Fibroblast of lung (primary cell): ENCODE measurements at regions not wholly inside any gene's neighbourhood (a gene's known extent, or its start where the extent isn't known, plus 50 kb on each side); places are given as distances from the start of the nearest gene placed in this dataset.

ENCODE experiments used
- DNase-seq, 2 donors: peaks; one replicate each; pipeline versions ENCODE4 v3.0.0 to v3.0.0-alpha.2; 2010; ENCODE audit warnings: low read depth in 2 of 2
- H2AFZ ChIP-seq: 2 replicates; pipeline ENCODE4 v1.5.1; 2012; ENCODE audit warnings: low read length, control low read depth, inconsistent platforms
- H3K27ac ChIP-seq: 2 replicates; pipeline ENCODE4 v1.5.1; 2011; ENCODE audit warnings: low read length, control low read depth; ENCODE audit not compliant: insufficient read depth
- H3K27me3 ChIP-seq: 2 replicates; pipeline ENCODE4 v1.5.1; 2011; ENCODE audit warnings: mild to moderate bottlenecking, low read length; ENCODE audit not compliant: control insufficient read depth, insufficient read depth
- H3K36me3 ChIP-seq: 2 replicates; pipeline ENCODE4 v1.5.1; 2011; ENCODE audit warnings: low read length; ENCODE audit not compliant: control insufficient read depth, insufficient read depth
- H3K4me1 ChIP-seq: 2 replicates; pipeline ENCODE4 v1.5.1; 2011; ENCODE audit warnings: low read length; ENCODE audit not compliant: control insufficient read depth, insufficient read depth; ENCODE audit errors: extremely low read depth
- H3K4me2 ChIP-seq: 2 replicates; pipeline ENCODE4 v1.5.1; 2011; ENCODE audit warnings: low read length, control low read depth; ENCODE audit not compliant: insufficient read depth; ENCODE audit errors: extremely low read depth
- H3K4me3 ChIP-seq, 4 experiments: fragments of 200-600 bp in 1 of 4; sonication (generic) in 1 of 4; replicated peaks in 1 of 4; 2 replicates each; pipeline ENCODE4 v1.5.1; 2011 to 2016; ENCODE audit warnings: low read length in 4 of 4, low read depth in 3 of 4, mild to moderate bottlenecking in 3 of 4, control low read depth in 2 of 4, inconsistent platforms in 1 of 4, mixed read lengths in 1 of 4; ENCODE audit not compliant: insufficient read depth in 1 of 4; ENCODE audit errors: control extremely low read depth in 1 of 4
- H3K79me2 ChIP-seq: 2 replicates; pipeline ENCODE4 v1.5.1; 2012; ENCODE audit warnings: mild to moderate bottlenecking, low read length, inconsistent platforms; ENCODE audit not compliant: control insufficient read depth, insufficient read depth
- H3K9ac ChIP-seq: 2 replicates; pipeline ENCODE4 v1.5.1; 2011; ENCODE audit warnings: mild to moderate bottlenecking, low read length, control low read depth; ENCODE audit not compliant: insufficient read depth
- H3K9me3 ChIP-seq: 2 replicates; pipeline ENCODE4 v1.5.1; 2012; ENCODE audit warnings: low read depth, low read length; ENCODE audit not compliant: control insufficient read depth, insufficient read depth
- H4K20me1 ChIP-seq: 2 replicates; pipeline ENCODE4 v1.5.1; 2011; ENCODE audit warnings: low read length; ENCODE audit not compliant: control insufficient read depth, insufficient read depth; ENCODE audit errors: extremely low read depth
- EZH2 ChIP-seq: IDR thresholded peaks from 2 replicates; pipeline ENCODE4 v1.5.1; 2012; ENCODE audit warnings: low read length, control low read depth, mild to moderate bottlenecking; ENCODE audit errors: missing control alignments
- TF ChIP-seq, protein P1 (sequence below), 2 donors: IDR thresholded peaks in 1 of 2; conservative IDR thresholded peaks in 1 of 2; 1 replicate in 1 of 2; 2 replicates in 1 of 2; pipeline ENCODE4 v1.5.1; 2011 to 2012; ENCODE audit warnings: low read length in 2 of 2, control low read depth in 1 of 2, inconsistent platforms in 1 of 2, low read depth in 1 of 2, mild to moderate bottlenecking in 1 of 2

DNA sequence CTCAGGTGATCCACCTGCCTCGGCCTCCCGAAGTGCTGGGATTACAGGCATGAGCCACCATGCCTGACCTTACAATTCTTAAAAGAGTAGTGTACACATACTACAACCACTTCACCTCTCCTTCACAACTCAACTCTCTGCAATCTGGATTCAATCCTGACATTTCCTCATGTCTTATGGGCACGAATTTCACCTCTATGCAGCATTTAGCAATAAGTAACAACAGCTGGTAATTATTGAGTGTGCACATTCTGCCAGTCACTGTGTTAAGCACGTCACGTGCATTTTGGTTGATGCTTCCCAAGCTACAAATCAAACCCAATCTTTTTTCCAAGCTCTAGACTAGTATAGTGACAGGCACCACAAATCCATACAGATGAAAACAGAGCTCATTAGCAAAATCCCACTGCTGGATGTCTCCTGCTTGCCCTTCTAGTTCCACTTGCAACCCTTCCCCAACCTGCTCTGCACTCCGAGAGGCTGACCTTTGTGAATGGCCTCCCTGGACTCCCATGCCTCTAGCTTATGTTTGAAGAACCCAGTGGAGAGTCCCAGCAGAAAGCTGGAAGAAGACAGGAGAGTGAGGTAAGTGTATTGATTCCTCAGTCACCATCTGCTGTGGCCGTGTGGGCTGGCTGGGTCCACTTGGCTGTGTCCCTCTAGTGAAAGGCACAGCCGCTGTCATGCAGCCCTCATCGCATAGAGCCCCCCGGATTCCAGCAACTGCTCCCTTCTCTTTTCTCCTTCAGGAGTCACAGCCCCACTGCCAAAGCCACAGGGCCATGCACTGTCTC, 176.5 kb downstream of the MEX3B start:
- Histone ChIP-seq H3K27me3 (no peaks in the 10 kb centered on the region), H4K20me1 (no peaks in the 10 kb centered on the region), H3K36me3 (no peaks in the 10 kb centered on the region), H3K9ac (no peak overlapping the region), H3K79me2 (no peaks in the 10 kb centered on the region), H3K4me3 (no peak overlapping the region), H2AFZ (no peak overlapping the region), H3K4me1 (no peaks in the 10 kb centered on the region), H3K9me3 (no peaks in the 10 kb centered on the region), H3K4me2 (no peak overlapping the region), H3K27ac (no peak overlapping the region)
- TF ChIP-seq EZH2 = no peak
- TF ChIP-seq, protein P1, sequence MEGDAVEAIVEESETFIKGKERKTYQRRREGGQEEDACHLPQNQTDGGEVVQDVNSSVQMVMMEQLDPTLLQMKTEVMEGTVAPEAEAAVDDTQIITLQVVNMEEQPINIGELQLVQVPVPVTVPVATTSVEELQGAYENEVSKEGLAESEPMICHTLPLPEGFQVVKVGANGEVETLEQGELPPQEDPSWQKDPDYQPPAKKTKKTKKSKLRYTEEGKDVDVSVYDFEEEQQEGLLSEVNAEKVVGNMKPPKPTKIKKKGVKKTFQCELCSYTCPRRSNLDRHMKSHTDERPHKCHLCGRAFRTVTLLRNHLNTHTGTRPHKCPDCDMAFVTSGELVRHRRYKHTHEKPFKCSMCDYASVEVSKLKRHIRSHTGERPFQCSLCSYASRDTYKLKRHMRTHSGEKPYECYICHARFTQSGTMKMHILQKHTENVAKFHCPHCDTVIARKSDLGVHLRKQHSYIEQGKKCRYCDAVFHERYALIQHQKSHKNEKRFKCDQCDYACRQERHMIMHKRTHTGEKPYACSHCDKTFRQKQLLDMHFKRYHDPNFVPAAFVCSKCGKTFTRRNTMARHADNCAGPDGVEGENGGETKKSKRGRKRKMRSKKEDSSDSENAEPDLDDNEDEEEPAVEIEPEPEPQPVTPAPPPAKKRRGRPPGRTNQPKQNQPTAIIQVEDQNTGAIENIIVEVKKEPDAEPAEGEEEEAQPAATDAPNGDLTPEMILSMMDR (conservative IDR thresholded peaks at IDR 0.05 in 1 of 2, IDR thresholded peaks at IDR 0.05 in 1 of 2; ENCODE audit: low read depth in 1 of 2, low read length in 2 of 2) = no peak
- DNase-seq = no peak

DNA sequence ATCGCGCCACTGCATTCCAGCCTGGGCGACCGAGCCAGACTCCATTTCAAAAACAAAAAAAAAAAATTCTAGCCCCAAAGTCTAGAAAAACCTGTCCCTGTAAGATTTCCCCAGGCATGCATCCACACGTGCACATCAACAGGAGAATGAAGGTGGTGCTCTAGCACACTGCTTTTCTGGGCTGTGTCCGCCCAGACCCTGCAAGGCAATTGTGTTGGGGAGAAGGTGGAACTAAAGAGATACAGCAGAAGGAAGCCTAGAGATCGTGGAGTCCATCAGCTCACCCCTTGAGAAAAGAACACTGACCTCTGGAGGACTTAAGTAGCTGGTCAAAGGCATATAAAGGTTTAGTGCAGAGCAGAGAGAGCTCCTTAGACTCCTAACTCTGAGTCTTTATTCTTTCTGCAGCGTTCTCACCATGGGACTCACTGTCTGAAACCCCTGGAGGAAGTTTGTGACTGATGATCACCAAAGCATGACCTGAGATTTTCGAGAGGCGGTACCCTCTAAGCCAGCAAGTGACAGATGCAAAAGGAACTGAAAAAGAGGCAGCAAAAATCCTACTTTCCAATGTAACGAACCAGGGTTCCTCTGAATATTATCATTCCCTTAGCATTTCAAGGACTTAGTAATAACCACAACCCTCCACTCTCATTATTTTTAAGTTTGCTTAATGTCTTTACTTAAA, 179.8 kb downstream of the MEX3B start:
- no peaks in the 10 kb centered on the region for H3K9me3 ChIP-seq
- no peak for DNase-seq
- H2AFZ ChIP-seq = no peak overlapping the region
- H3K36me3 ChIP-seq = no peaks in the 10 kb centered on the region
- H3K4me2 ChIP-seq = no peak overlapping the region
- no peak for TF ChIP-seq EZH2
- TF ChIP-seq, protein P1 (conservative IDR thresholded peaks at IDR 0.05 in 1 of 2, IDR thresholded peaks at IDR 0.05 in 1 of 2; ENCODE audit: low read depth in 1 of 2, low read length in 2 of 2) = no peak
- H3K4me3 ChIP-seq = no peak overlapping the region
- H3K27me3 ChIP-seq = no peaks in the 10 kb centered on the region
- no peaks in the 10 kb centered on the region for H3K79me2 ChIP-seq
- no peak overlapping the region for H3K27ac ChIP-seq
- H3K4me1 ChIP-seq = no peaks in the 10 kb centered on the region
- no peak overlapping the region for H3K9ac ChIP-seq
- no peaks in the 10 kb centered on the region for H4K20me1 ChIP-seq

DNA sequence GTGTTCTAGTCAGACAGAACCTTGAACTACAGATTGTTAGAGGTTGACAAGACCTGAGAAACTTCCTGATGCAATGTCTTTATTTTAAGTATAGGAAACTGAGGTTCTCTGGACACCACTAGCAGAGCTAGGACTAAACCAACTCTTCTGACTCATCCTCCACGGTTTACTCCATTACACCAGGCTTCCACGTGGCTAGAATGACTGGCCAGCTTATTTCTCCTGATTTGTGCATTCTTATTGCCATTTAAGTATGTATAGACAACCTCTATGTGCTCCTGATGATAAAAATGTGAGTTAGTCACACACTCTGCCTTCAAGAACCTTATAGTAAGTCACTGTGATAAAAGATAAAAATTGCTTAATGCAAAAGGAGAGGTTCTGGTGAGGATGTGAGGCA, 182.7 kb downstream of the MEX3B start:
- no peak overlapping the region for H2AFZ ChIP-seq
- no peaks in the 10 kb centered on the region for H3K4me1 ChIP-seq
- H3K27me3 ChIP-seq = no peaks in the 10 kb centered on the region
- DNase-seq = peak; percentile 34 to 45
- H3K9ac ChIP-seq = no peak overlapping the region
- H3K9me3 ChIP-seq = no peaks in the 10 kb centered on the region
- no peak overlapping the region for H3K4me3 ChIP-seq
- no peaks in the 10 kb centered on the region for H4K20me1 ChIP-seq
- TF ChIP-seq EZH2 = no peak
- TF ChIP-seq, protein P1 (conservative IDR thresholded peaks at IDR 0.05 in 1 of 2, IDR thresholded peaks at IDR 0.05 in 1 of 2; ENCODE audit: low read depth in 1 of 2, low read length in 2 of 2) = no peak
- H3K36me3 ChIP-seq = no peaks in the 10 kb centered on the region
- no peak overlapping the region for H3K4me2 ChIP-seq
- H3K79me2 ChIP-seq = no peaks in the 10 kb centered on the region
- H3K27ac ChIP-seq = no peak overlapping the region
